GM20000 (cell line): ENCODE measurements at regions not wholly inside any gene's neighbourhood (a gene's known extent, or its start where the extent isn't known, plus 50 kb on each side); places are given as distances from the start of the nearest gene placed in this dataset.

ENCODE experiments used
- DNase-seq: peaks from one replicate; pipeline ENCODE4 v3.0.0; 2012; ENCODE audit warnings: low spot score
- TF ChIP-seq, protein P1 (sequence below): IDR thresholded peaks from 2 replicates; pipeline ENCODE4 v1.5.1; 2012; ENCODE audit warnings: mild to moderate bottlenecking, control low read depth; ENCODE audit errors: extremely low read depth, missing control alignments

DNA sequence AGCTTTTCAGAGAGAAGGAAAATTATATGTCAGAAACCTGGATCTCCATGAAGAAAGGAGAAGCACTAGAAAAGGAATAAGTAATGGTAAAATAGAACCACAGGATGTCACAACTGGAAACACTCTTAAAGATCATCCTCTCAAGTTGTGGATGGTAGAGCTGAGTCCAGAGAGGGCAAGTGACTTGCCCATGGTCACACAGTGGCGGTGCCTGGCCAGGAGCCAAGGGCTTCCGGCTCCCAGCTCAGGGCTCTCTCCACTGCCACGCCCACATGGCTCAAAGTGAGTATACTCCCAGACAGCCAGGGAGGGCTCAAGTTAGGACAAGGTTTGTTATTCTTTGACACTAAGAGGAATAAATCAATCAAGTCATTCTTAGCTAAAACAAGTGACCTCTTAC is 159.8 kb downstream of the COPRS start:
- TF ChIP-seq, protein P1, sequence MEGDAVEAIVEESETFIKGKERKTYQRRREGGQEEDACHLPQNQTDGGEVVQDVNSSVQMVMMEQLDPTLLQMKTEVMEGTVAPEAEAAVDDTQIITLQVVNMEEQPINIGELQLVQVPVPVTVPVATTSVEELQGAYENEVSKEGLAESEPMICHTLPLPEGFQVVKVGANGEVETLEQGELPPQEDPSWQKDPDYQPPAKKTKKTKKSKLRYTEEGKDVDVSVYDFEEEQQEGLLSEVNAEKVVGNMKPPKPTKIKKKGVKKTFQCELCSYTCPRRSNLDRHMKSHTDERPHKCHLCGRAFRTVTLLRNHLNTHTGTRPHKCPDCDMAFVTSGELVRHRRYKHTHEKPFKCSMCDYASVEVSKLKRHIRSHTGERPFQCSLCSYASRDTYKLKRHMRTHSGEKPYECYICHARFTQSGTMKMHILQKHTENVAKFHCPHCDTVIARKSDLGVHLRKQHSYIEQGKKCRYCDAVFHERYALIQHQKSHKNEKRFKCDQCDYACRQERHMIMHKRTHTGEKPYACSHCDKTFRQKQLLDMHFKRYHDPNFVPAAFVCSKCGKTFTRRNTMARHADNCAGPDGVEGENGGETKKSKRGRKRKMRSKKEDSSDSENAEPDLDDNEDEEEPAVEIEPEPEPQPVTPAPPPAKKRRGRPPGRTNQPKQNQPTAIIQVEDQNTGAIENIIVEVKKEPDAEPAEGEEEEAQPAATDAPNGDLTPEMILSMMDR, result no peak
- no peak for DNase-seq

DNA sequence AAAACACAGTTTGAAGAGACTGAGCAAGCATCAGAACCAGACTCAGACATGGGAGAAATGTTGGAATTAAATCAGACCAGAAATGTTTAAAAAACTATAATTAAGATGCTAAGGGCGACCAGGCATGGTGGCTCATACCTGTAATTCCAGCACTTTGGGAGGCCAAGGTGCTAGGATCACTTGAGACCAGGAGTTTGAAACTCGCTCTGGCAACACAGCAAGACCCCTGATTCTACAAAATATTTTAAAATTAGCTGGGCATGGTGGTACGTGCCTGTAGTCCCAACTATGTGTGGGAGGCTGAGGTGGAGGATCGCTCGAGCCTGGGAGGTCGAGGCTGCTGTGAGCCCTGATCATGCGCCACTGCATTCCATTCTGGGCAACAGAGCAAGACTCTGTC is 160.3 kb downstream of the COPRS start:
- TF ChIP-seq, protein P1, result no peak
- DNase-seq, result no peak

DNA sequence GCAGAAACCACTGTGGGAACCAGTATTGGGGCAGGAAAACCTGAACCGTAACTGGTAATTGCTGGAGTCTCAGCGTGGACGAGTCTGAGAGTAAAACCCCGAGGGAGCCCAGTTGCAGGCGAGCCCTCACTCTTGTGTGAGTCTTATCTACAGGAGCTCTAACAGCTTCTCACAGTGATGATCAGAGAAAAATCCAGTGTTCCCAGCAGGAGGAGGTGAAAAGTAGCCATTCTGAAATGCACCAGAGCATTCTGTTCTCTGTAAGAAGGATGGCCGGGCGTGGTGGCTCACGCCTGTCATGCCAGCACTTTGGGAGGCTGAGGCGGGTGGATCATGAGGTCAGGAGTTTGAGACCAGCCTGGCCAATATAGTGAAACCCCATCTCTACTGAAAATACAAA is 161.2 kb downstream of the COPRS start:
- DNase-seq, result no peak
- TF ChIP-seq, protein P1, result no peak

DNA sequence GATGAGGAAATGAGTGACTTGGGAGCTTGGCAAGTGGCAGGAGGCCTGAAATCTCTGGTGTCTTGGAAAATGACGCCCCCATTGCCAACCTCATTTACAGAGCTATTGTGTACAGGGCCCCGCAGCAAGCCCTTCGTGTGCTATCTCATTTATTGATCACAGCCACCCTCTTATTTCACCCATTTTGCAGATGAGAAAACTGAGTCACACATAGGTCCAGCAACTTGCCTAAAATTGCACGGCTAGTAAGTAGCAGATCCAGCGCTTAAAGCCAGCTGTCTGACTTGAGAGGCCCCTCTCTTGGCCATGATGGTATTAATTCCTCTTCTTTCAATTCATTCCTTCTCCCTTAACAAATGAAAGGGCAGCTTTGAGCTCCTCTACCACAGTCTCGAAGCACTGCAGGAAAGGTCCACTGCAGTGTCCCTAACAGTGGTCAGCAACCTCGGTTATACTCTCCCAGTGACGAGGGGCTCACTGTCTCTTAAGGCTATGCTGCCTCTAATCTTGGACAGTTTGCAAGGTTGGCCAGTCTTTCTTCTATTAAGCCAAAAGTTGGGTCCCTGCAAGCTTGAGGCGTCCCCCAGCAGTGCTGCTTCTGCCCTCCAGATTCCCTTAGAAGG is 162.2 kb downstream of the COPRS start:
- TF ChIP-seq, protein P1, result no peak
- no peak for DNase-seq

DNA sequence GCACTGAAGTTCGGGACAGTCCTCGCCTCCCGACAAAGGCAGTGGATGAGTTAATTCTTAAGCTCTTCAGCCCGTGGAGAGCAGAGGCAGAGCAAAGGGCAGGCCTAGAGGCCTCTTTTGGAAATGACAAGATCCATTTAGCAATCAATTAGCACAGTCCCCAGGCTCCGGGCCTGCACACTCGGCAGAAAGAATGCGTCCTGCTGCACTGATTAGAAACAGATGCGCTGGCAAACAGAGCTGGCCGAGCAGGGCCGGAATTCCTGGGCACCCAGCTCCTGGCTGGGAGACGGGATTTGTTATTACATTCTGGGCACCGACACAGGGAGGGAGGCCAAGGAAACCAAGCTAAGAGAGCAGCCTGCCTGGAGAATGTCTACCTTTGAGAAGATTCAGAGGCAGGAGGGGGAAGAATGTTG is 162.9 kb downstream of the COPRS start:
- DNase-seq, result no peak
- TF ChIP-seq, protein P1, result no peak

DNA sequence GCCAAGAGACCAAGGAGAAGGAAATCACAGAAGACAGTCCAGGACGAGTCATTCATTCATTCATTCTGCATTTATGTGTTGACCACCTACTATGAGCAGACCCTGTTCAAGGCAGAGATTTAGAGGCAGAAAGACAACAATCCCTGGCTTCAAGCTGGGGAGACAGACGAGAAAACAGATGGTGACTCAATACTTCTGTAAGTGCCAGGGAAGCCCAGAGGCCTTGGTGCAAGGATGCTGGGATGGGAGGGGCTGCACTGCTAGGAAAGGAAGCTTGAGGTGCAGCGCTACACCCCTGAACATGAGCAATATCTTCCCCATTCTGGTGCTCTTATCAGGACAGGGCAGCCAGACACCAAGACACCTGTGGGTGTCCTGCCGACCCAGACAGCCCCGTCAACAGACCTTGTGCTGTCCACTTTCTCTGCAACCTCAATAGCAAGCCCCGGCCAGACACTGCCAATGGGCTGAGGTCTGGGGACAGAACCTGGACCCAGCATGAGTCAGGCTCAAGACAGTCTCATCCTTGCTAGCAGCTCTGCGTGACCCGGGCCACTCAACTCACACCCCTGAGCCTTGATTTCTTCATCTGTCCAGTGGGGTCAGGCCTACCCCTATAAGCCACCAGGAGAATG is 163.5 kb downstream of the COPRS start:
- TF ChIP-seq, protein P1, result no peak
- DNase-seq, result no peak

DNA sequence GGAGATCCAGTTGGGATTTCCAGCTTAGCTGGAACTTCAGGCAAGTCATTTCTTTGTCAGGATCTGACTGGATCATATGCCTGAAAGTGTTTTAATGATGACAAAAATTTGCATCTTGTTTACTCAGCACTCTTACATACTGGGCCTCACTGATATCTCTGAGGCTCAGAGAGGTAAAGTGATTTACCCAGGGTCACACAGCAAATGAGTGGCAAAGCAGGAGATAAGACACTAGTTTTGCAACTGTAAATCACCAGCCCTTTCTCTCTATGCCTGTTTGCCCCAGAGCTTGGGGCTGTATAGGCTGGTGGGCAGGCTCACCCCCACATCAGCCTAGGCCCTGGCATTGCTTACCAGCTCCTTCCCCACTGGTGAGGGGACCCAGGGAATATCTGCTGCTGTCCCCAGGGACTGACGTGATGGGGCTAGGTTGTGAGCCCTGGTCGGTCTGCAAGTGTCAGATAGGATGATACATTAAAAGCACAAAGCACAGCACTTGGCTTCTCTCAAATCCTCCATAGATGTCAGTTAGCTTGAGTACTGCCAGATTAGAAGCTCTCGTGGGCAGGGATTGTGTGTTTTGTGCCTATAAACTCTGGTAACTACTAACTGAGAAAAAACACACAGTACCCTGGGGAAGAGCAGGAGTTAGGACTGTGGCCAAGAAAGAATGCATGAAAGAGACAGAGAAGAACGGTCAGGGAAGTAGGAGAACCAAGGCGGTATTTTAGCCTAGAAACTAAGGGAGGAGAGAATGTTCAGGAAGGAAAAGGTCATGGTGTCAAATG is 165.4 kb downstream of the COPRS start:
- TF ChIP-seq, protein P1, result no peak
- no peak for DNase-seq
